Stomach (tissue), 8 donors: ENCODE measurements at regions not wholly inside any gene's neighbourhood (a gene's known extent, or its start where the extent isn't known, plus 50 kb on each side); places are given as distances from the start of the nearest gene placed in this dataset.
A peak's percentile ranks its signal among the peaks of the same experiment; 100 is the strongest.

Experiments used
- DNase-seq, 2 donors: peaks; one replicate each; pipeline versions ENCODE4 v3.0.0 to v3.0.0-alpha.2; 2013 to 2019
- H3K27ac ChIP-seq, 5 donors: fragments of 200-600 bp in 4 of 5; sonication (generic) in 4 of 5; one replicate each; pipeline ENCODE4 v1.5.1; 2013 to 2019; ENCODE audit warnings: mild to moderate bottlenecking in 1 of 5, moderate library complexity in 1 of 5
- H3K27me3 ChIP-seq, 3 donors: fragments of 200-600 bp; sonication (generic); one replicate each; pipeline ENCODE4 v1.5.1; 2017 to 2019; ENCODE audit warnings: mixed run types in 1 of 3
- H3K36me3 ChIP-seq, 4 donors: fragments of 200-600 bp; sonication (generic); 1 replicate in 3 of 4; 2 replicates in 1 of 4; pipeline ENCODE4 v1.5.1; 2016 to 2019
- H3K4me1 ChIP-seq, 4 donors: fragments of 200-600 bp; sonication (generic); one replicate each; pipeline ENCODE4 v1.5.1; 2016 to 2019
- H3K4me3 ChIP-seq, 4 donors: fragments of 200-600 bp; sonication (generic) in 3 of 4; one replicate each; pipeline ENCODE4 v1.5.1; 2016 to 2019; ENCODE audit warnings: mild to moderate bottlenecking in 1 of 4
- H3K9me3 ChIP-seq, 4 donors: fragments of 200-600 bp; sonication (generic); one replicate each; pipeline ENCODE4 v1.5.1; 2016 to 2019
- EP300 ChIP-seq: sonication (generic); formaldehyde crosslinking; IDR thresholded peaks from one replicate; pipeline ENCODE4 v1.6.1; 2017; ENCODE audit warnings: antibody characterized with exemption
- POLR2A ChIP-seq, 4 donors: fragments of 450-650 bp; IDR thresholded peaks; one replicate each; pipeline ENCODE4 v1.6.1; 2016; ENCODE audit warnings: antibody characterized with exemption in 4 of 4, control low read depth in 2 of 4, mild to moderate bottlenecking in 1 of 4, moderate library complexity in 1 of 4
- POLR2AphosphoS5 ChIP-seq, 3 donors: sonication (generic); formaldehyde crosslinking; IDR thresholded peaks; one replicate each; pipeline ENCODE4 v1.6.1; 2016; ENCODE audit warnings: antibody characterized with exemption in 3 of 3
- WGBS, 5 donors: extraction: QIAGEN DNeasy Blood & Tissue Kit in 3 of 5; methylation state at CpG; one replicate each; pipeline versions ENCODE4 v1.1.5 to v1.1.7; 2013 to 2018; 5-methylcytosine and 5-hydroxymethylcytosine counted together
- intact Hi-C: fragments of 100-400 bp; cut with DNase I; formaldehyde crosslinking; loops from one replicate; pipeline ENCODE4 v1.15.1; 2023; ENCODE audit warnings: low total_unique reads
- TF ChIP-seq, protein P1 (sequence below), 7 experiments: fragments of 450-650 bp in 4 of 7; fragments of 200-600 bp in 3 of 7; sonication (generic) in 3 of 7; IDR thresholded peaks; one replicate each; pipeline ENCODE4 v1.5.1; 2016 to 2019; ENCODE audit warnings: antibody characterized with exemption in 7 of 7, control low read depth in 2 of 7, mild to moderate bottlenecking in 1 of 7
- donor health status: healthy with polysubstance abuse.
- donor health status: Bipolar disorder and iron deficiency.
- donor health status: healthy.

- TF ChIP-seq, protein P1, sequence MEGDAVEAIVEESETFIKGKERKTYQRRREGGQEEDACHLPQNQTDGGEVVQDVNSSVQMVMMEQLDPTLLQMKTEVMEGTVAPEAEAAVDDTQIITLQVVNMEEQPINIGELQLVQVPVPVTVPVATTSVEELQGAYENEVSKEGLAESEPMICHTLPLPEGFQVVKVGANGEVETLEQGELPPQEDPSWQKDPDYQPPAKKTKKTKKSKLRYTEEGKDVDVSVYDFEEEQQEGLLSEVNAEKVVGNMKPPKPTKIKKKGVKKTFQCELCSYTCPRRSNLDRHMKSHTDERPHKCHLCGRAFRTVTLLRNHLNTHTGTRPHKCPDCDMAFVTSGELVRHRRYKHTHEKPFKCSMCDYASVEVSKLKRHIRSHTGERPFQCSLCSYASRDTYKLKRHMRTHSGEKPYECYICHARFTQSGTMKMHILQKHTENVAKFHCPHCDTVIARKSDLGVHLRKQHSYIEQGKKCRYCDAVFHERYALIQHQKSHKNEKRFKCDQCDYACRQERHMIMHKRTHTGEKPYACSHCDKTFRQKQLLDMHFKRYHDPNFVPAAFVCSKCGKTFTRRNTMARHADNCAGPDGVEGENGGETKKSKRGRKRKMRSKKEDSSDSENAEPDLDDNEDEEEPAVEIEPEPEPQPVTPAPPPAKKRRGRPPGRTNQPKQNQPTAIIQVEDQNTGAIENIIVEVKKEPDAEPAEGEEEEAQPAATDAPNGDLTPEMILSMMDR (IDR thresholded peaks at IDR 0.05), result no peak
- TF ChIP-seq POLR2A (IDR thresholded peaks at IDR 0.05) (no peak), EP300 (no peak), POLR2AphosphoS5 (IDR thresholded peaks at IDR 0.05) (no peak)
- Histone ChIP-seq H3K4me3 (no peak overlapping the region), H3K4me1 (peaks cover 23 to 52% (median 35%) of the 10 kb centered on the region in 4 donors), H3K9me3 (peaks cover 4 to 13% (median 10%) of the 10 kb centered on the region in 4 donors), H3K27me3 (no peaks in the 10 kb centered on the region), H3K36me3 (no peaks in the 10 kb centered on the region), H3K27ac (peak overlapping the region in 4 of 5 donors; percentile 20 to 70 (median 55))
- intact Hi-C loops, result no loop called here
- 53 to 67% (median 62%) methylated on average over 6 of the region's 6 CpGs for WGBS, 5 donors
- DNase-seq, result no peak
Observed at GRCh38 chr12:124688356-124688992, 121.1 kb upstream of the NCOR2 start.

- Histone ChIP-seq H3K27ac (peak overlapping the region in 4 of 5 donors; percentile 20 to 70 (median 55)), H3K9me3 (peaks cover 4 to 12% (median 10%) of the 10 kb centered on the region in 4 donors), H3K4me3 (no peak overlapping the region), H3K27me3 (no peaks in the 10 kb centered on the region), H3K36me3 (no peaks in the 10 kb centered on the region), H3K4me1 (peaks cover 27 to 52% (median 39%) of the 10 kb centered on the region in 4 donors)
- peak in 1 of 2 donors; percentile 82 for DNase-seq
- intact Hi-C loops, result no loop called here
- 13 to 22% (median 18%) methylated on average over 11 of the region's 11 CpGs for WGBS, 5 donors
- TF ChIP-seq EP300 (no peak), POLR2AphosphoS5 (IDR thresholded peaks at IDR 0.05) (no peak), POLR2A (IDR thresholded peaks at IDR 0.05) (no peak)
- TF ChIP-seq, protein P1 (IDR thresholded peaks at IDR 0.05), result no peak
Observed at GRCh38 chr12:124687917-124688316, 120.5 kb upstream of the NCOR2 start.

DNA sequence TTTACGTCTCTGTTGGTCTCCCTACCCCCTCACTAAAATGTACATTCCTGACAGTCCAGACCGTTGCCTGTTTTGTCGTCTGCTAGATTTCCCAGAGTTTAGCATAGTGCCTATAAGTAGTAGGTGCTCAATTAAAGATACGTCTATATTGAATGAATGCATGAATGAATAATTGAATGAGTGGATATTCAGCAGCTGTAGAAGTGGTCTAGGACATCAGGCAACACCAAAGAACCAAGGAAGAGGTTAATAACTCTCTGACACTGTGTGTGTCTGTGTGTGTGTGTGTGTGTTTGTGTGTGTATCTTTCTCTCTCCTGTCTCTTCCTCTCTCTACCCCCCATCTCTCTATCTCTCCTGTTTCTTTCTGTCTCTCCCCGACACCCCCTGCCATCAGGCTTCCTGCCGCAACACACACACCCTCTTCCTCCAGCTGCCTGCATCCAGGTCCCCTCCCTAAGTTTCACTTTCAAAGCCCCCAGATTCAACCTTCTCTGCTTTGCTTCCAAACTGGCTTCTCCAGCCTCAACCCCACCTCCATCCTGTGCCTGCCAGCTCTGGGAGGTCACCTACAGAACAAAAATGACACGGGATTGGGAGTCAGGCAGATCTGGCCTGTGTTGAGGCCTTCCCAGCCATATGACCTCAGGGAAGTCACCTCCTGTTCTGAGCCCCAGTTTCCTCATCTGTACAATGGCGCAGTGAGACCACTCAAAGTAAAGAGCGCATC is 119.9 kb upstream of the NCOR2 start:
- Histone ChIP-seq H3K27me3 (no peaks in the 10 kb centered on the region), H3K36me3 (no peaks in the 10 kb centered on the region), H3K4me1 (peaks cover 32 to 56% (median 45%) of the 10 kb centered on the region in 4 donors), H3K4me3 (no peak overlapping the region), H3K9me3 (peaks cover 2 to 7% (median 5%) of the 10 kb centered on the region in 4 donors), H3K27ac (peak overlapping the region in 4 of 5 donors; percentile 20 to 84 (median 58))
- no peak for DNase-seq
- WGBS, 5 donors, result 69 to 84% (median 77%) methylated on average over 9 of the region's 9 CpGs
- intact Hi-C loops, result no loop called here
- TF ChIP-seq, protein P1 (IDR thresholded peaks at IDR 0.05), result no peak

DNA sequence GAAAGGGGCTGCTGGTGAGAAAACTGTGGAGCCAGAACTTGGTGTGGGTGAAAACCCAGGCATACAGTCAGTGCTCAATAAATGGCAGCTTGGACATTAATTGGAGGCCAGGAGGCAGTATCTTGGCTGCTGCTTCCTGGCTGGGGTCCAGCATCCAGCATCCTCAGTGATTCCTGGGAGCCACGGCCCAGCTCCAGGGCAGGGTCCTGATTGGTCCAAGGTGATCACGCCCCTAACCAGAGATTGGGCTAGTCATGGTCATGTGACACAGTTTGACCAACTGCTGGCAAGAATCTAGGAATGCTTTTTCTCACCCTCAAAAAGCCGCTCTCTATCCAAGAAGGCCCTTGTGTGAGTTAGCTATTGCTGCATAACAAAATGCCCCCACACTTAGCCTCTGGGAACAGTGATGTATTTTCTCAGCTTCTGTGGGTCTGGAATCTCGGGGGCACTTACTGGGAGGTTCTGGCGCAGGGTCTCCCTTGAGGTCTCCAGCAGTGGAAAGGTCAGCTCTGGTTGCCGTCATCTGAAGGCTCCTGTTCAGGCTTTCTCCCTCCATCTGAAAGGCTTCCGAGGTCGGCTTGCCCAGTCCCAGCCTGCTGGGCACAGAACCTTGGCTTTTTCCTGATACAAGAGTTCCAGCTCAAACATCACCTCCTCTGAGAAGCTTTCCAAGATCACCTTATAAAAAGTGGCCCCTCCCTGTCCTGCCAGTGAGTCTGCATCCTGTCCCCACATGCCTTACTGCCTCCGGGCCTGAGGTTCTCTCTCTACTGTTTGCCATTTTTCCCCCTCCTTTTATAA is 119.2 kb upstream of the NCOR2 start:
- WGBS, 5 donors, result 83 to 90% (median 88%) methylated on average over 9 of the region's 9 CpGs
- TF ChIP-seq, protein P1 (IDR thresholded peaks at IDR 0.05), result no peak
- TF ChIP-seq POLR2A (IDR thresholded peaks at IDR 0.05) (no peak), POLR2AphosphoS5 (IDR thresholded peaks at IDR 0.05) (no peak), EP300 (no peak)
- peaks cover 40 to 63% (median 52%) of the 10 kb centered on the region in 4 donors for H3K4me1 ChIP-seq
- intact Hi-C loops, result no loop called here
- no peaks in the 10 kb centered on the region for H3K9me3 ChIP-seq
- DNase-seq, result no peak
- no peaks in the 10 kb centered on the region for H3K27me3 ChIP-seq
- peak overlapping the region in 4 of 5 donors; percentile 9 to 84 (median 79) for H3K27ac ChIP-seq
- no peak overlapping the region for H3K4me3 ChIP-seq
- H3K36me3 ChIP-seq, result no peaks in the 10 kb centered on the region
